ENCODE measurements at regions not wholly inside any gene's neighbourhood (a gene's known extent, or its start where the extent isn't known, plus 50 kb on each side); places are given as distances from the start of the nearest gene placed in this dataset.
A peak's percentile ranks its signal among the peaks of the same experiment; 100 is the strongest.

DNA sequence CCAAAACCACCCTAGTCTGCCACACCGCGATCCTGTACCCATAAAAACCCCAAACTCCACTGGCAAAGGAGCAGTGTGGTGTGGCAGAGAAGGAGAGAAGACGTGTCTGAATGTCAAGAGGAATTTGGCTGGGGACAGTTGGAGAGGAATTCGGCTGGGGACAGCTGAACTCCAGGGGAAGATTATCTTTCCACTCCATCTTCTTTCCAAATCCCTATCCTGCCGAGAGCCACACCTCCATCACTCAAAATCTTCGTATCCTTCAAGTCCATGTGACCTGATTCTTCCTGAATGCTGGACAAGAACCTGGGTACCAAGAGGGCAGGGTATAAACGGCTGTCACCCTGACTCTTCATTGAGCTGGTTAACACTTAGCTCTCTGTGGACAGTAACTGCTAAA is 448.1 kb downstream of the ARHGEF28 start:
- no peak overlapping the region for H3K4me3 ChIP-seq (replicated peaks; ENCODE audit: low read depth, low read length)
- TF ChIP-seq, protein P1, sequence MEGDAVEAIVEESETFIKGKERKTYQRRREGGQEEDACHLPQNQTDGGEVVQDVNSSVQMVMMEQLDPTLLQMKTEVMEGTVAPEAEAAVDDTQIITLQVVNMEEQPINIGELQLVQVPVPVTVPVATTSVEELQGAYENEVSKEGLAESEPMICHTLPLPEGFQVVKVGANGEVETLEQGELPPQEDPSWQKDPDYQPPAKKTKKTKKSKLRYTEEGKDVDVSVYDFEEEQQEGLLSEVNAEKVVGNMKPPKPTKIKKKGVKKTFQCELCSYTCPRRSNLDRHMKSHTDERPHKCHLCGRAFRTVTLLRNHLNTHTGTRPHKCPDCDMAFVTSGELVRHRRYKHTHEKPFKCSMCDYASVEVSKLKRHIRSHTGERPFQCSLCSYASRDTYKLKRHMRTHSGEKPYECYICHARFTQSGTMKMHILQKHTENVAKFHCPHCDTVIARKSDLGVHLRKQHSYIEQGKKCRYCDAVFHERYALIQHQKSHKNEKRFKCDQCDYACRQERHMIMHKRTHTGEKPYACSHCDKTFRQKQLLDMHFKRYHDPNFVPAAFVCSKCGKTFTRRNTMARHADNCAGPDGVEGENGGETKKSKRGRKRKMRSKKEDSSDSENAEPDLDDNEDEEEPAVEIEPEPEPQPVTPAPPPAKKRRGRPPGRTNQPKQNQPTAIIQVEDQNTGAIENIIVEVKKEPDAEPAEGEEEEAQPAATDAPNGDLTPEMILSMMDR (IDR thresholded peaks at IDR 0.05; ENCODE audit: low read length, missing control alignments), result no peak
- DNase-seq (ENCODE audit: low read depth), result no peak

DNA sequence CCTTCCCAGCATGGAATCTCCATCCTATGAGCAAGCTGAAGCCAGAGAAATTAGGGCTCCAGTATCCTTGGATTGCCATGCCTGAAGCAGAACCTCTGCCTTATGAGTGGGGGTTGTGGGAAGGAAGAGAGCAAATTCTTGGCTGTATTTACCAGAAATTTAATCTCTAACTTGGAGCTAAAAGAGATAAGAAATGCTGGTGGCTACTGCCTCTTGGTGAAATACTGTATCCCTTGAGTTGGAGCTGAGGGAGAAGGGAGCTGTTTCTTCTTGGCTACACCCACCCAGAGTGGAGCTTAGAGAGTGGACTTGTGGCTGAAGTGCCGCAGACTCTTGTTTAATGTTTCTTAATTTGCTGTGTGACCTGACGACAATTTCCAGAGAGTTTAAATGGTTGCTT is 447.3 kb downstream of the ARHGEF28 start:
- peak; percentile 63 for DNase-seq (ENCODE audit: low read depth)
- no peak overlapping the region for H3K4me3 ChIP-seq (replicated peaks; ENCODE audit: low read depth, low read length)
- TF ChIP-seq, protein P1 (IDR thresholded peaks at IDR 0.05; ENCODE audit: low read length, missing control alignments), result no peak

DNA sequence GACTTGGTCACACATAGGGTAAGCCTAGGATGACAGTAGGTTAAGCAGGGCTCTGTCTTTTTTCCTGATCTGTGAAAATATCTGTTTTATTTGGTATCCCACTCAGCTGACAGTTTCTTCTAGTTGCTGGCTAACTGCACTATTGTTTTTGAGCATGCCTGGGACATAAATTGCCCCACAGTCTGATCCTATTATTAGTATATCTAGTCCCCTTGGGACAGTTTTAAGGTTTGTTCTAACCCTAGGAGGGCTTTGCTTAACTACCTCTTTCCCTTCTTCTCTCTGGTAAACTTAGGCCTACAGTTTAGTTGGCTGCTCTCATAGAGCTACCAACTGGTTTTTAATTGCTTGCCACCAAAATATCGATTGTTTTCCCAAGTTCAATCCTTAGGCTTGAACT is 446.6 kb downstream of the ARHGEF28 start:
- peak; percentile 25 for DNase-seq (ENCODE audit: low read depth)

DNA sequence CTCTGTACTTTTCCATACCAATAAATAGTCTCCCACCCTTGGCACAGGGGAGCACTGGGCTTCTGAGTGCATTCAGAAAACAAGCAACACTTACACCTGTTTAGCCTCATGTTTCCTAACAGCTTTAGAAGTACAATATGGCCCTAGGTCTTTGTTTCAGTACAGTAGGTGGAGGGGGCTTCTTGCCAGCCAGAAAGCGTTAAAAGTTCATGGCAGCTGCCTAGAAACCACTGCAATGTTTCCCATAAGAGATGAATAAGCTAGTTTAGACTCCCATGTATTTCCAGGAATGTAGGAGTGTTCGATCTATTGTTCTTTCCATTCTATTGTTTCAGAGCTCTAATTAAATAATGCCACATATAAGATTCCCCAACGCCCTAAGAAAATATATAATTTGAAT is 444.8 kb downstream of the ARHGEF28 start:
- H3K4me3 ChIP-seq (replicated peaks; ENCODE audit: low read depth, low read length), result no peak overlapping the region
- TF ChIP-seq, protein P1 (IDR thresholded peaks at IDR 0.05; ENCODE audit: low read length, missing control alignments), result no peak
- peak; percentile 50 for DNase-seq (ENCODE audit: low read depth)

More for the DNA sequence above, 446.6 kb downstream of the ARHGEF28 start:
- TF ChIP-seq, protein P1 (IDR thresholded peaks at IDR 0.05; ENCODE audit: low read length, missing control alignments), result no peak
- H3K4me3 ChIP-seq (replicated peaks; ENCODE audit: low read depth, low read length), result no peak overlapping the region

DNA sequence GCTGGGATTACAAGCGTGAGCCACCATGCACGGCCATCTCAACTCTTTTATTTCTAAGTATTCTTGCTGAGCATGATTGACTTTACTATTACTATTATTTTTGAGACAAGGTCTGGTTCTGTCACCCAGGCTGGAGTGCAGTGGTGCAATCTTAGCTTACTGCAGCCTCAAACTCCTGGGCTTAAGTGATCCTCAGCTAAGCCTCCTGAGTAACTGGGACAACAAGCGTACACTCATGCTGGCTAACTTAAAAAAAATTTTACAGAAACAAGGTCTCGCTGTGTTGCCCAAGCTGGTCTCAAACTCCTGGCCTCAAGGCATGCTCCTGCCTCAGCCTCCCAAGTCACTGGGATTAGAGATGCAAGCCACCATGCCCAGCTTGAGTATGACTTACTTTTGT is 443.7 kb downstream of the ARHGEF28 start:
- DNase-seq (ENCODE audit: low read depth), result no peak
- TF ChIP-seq, protein P1 (IDR thresholded peaks at IDR 0.05; ENCODE audit: low read length, missing control alignments), result no peak
- H3K4me3 ChIP-seq (replicated peaks; ENCODE audit: low read depth, low read length), result no peak overlapping the region

DNA sequence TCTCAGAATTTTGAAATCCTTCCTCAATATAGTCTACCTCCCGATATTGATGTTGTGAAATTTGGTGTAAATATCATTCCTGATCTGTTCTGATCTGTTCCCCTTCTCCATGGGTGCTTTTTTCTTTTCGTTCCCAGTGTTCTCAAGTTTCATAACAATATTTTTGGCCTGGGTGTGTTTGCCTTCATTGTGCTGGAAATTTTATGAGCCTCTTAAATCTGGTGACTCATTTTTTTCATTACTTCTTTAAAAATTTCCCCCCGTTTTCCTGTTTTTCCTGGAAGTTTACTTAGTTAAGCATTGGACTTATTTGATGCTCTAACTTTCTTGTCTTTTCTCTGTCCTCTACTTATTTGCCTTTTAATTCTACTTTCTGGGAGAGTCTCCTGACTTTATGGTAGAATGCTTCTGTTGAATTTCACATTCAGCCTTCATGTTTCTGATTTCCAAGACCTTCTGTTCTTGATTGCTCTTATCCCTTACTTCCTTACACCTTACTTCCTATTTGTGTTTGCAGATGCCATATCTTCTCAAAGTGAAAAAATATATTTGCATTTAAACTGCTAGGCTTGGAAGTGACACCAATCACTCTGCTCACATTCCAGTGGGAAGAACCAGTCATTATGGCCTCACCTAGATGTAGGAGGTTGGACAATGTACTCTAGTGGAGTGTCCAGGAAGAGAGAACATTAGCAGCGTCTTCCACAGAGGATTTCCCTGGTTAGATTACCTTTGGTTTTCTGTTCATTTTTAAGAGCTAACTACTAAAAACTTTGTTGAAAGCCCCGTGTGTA is 441.9 kb downstream of the ARHGEF28 start:
- no peak overlapping the region for H3K4me3 ChIP-seq (replicated peaks; ENCODE audit: low read depth, low read length)
- no peak for DNase-seq (ENCODE audit: low read depth)
- TF ChIP-seq, protein P1 (IDR thresholded peaks at IDR 0.05; ENCODE audit: low read length, missing control alignments), result no peak

DNA sequence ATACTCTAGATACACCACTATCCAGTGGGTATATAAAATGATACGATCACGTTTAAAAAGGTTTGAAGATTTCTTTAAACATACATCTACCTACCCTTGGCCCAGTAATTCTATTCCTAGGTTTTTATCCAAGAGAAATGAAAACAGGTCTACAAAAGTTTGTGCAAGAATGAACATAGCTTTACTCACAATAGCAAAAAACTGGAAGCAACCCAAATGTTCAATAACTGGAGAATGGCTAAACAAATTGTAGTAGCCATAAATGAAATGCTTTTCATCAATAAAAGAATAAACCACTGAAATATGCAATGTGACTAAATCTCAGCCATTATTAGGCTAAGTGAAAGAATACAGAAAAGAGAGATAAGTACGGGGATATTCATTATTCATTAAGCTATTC is 438.9 kb downstream of the ARHGEF28 start:
- no peak for DNase-seq (ENCODE audit: low read depth)

More for the DNA sequence above, 438.9 kb downstream of the ARHGEF28 start:
- TF ChIP-seq, protein P1 (IDR thresholded peaks at IDR 0.05; ENCODE audit: low read length, missing control alignments), result no peak
- H3K4me3 ChIP-seq (replicated peaks; ENCODE audit: low read depth, low read length), result no peak overlapping the region
